NCI-H460 (cell line): ENCODE measurements at regions not wholly inside any gene's neighbourhood (a gene's known extent, or its start where the extent isn't known, plus 50 kb on each side); places are given as distances from the start of the nearest gene placed in this dataset.

ENCODE experiments used
- DNase-seq: peaks from one replicate; pipeline ENCODE4 v3.0.0-alpha.2; 2016; ENCODE audit warnings: low read depth; ENCODE audit errors: extremely low read depth

DNA sequence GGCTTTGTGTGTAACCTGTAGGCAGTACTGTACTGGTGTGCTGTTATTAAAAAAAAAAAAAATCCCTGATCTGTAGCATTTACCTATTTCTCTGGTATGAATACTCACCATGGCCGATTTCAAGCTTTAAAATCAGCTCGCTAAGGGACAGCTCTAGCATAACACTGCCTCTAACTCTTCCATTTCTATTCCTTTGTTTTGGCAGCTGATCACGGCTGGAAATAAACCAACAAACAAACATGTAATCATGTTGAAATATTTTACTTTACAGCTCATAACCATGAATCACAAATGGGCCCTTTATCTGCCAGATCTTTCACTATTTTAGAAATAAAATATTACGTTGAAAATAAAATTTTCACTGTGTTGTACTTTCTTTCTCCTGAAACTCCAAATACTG lies 60.5 kb upstream of the IL15 start:
- no peak for DNase-seq

DNA sequence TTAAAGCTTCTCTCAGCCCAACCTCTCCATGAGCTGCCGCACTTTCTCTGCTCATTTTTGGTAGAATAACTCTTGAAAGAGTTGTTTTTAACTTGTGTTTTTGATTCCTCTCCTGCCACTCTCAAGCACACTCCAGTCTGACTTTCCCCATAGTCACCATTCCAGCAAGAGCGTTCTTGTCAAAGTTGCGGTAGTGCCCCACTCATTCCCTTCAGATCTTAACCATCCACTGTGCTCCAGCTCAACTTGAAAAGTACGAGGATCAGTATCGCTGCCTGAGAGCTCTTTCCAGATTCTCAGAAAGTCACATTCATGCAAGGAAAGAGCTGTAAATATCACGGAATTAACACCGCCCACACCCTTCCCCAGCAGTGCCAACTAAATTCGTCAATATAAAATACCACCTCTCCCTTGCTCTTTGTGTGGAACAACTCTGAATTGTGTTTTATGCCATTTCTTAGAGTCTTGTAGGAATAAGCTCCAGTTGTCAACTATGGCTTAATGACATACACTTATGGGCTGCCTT lies 59.7 kb upstream of the IL15 start:
- DNase-seq: no peak

DNA sequence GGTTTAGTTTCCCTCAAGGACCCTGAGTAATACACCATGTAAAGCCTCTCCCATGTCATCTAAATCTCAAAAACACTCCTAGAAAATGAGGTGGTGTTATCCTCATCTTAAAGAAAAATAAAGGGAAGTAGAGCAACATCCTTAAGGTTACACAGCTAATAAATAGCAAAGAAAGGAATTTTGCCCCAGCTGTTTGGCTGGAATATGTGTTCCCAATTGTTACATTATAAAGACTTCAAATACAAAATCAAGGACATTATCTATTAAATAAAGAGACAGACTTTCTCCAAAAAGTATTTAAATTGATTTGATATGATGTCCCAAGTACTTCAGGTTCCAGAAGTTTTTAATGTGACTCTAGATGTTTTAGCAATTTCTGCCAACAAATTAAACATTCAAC lies 57.9 kb upstream of the IL15 start:
- no peak for DNase-seq

DNA sequence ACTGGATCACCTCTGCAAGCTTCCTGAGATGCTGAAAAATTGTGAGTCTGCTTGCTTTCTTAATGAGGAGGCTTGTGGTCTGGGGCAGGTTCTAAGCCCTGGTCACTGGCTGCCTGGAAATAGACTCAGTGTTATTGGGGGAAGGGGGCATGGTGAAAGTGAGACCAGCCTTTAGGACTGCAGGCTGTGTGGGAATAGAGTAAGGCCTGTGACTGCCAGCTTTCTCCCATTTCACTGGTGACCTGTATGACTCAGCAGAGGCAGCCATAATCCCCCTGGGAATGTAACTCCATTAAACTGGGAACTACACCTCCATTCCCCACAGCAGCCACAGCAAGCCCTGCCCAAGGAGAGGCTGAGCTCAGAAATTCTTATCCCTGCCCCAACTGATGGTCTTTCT lies 55.9 kb upstream of the IL15 start:
- DNase-seq: no peak
